Right lobe of liver (tissue), 6 donors: ENCODE measurements at regions not wholly inside any gene's neighbourhood (a gene's known extent, or its start where the extent isn't known, plus 50 kb on each side); places are given as distances from the start of the nearest gene placed in this dataset.

Source experiments
- ATAC-seq, 4 donors: fragments of 200-7000 bp; cut with Tn5 transposase; one replicate each; pipeline ENCODE4 v1.9.1; 2020; ENCODE audit warnings: mild to moderate bottlenecking in 4 of 4, moderate library complexity in 4 of 4
- DNase-seq, 3 donors: peaks; one replicate each; pipeline ENCODE4 v3.0.0-alpha.2; 2020
- H3K27ac ChIP-seq, 3 donors: fragments of 200-600 bp; one replicate each; pipeline ENCODE4 v1.8.0; 2022
- H3K27me3 ChIP-seq, 2 donors: fragments of 200-600 bp; one replicate each; pipeline ENCODE4 v1.8.0; 2022
- H3K36me3 ChIP-seq, 4 donors: fragments of 200-600 bp; sonication (generic) in 1 of 4; one replicate each; pipeline versions ENCODE4 v1.5.1 to v1.8.0; 2017 to 2022; ENCODE audit warnings: control low read depth in 1 of 4
- H3K4me1 ChIP-seq, 4 donors: fragments of 200-600 bp; sonication (generic) in 1 of 4; one replicate each; pipeline versions ENCODE4 v1.5.1 to v1.8.0; 2017 to 2022; ENCODE audit warnings: control low read depth in 1 of 4
- H3K4me3 ChIP-seq, 3 donors: fragments of 200-600 bp; one replicate each; pipeline ENCODE4 v1.8.0; 2022
- H3K9me3 ChIP-seq, 4 donors: fragments of 200-600 bp; sonication (generic) in 1 of 4; one replicate each; pipeline versions ENCODE4 v1.5.1 to v1.8.0; 2017 to 2022; ENCODE audit warnings: control low read depth in 1 of 4
- POLR2A ChIP-seq: fragments of 450-650 bp; IDR thresholded peaks from one replicate; pipeline ENCODE4 v1.6.1; 2017; ENCODE audit warnings: antibody characterized with exemption, mild to moderate bottlenecking
- WGBS: methylation state at CpG from one replicate; pipeline ENCODE4 v1.1.6; 2018; ENCODE audit warnings: low coverage, low lambda C conversion rate; ENCODE audit not compliant: insufficient coverage; ENCODE audit errors: missing lambda C conversion rate; 5-methylcytosine and 5-hydroxymethylcytosine counted together
- intact Hi-C, 2 donors: fragments of 100-400 bp; cut with DNase I; formaldehyde crosslinking; loops; one replicate each; pipeline versions ENCODE4 v1.11.2 to v1.14.1; 2022
- TF ChIP-seq, protein P1 (sequence below), 4 donors: fragments of 200-600 bp in 3 of 4; fragments of 450-650 bp in 1 of 4; IDR thresholded peaks; one replicate each; pipeline versions ENCODE4 v1.5.1 to v1.8.0; 2016 to 2022; ENCODE audit warnings: antibody characterized with exemption in 4 of 4, mild to moderate bottlenecking in 2 of 4
- donor health status: DM: no; HTN: yes; CAD: no.
- donor health status: DM: no; HTN: no; CAD: no.
- donor health status: DM: no; HTN: no; CAD: no.
- donor health status: DM: no; HTN: yes; CAD: no.
- donor health status: DM: no; HTN: yes; CAD: no.

DNA sequence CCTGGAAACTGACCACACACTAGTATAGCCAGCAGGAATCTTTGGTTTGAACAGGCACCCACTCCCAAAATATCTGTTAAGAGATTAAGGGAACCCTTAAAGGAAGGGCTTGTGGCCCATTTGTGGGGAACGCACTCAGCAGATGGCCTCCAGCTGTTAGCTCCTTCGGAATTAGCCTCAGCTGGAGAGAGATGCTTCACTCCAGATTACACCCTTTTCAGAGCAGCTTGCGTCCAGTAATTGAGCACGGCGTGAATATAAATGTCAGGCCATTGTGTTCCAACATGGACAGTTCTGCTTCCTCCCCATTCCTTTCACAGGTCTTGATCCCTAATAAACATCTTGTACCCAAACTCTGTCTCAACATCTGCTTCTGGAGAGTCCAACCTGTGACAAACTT lies 397.8 kb downstream of the SEC23A start:
- Histone ChIP-seq H3K4me3 (no peak overlapping the region), H3K9me3 (no peaks in the 10 kb centered on the region), H3K4me1 (no peaks in the 10 kb centered on the region), H3K27ac (no peak overlapping the region), H3K36me3 (no peaks in the 10 kb centered on the region), H3K27me3 (no peaks in the 10 kb centered on the region)
- WGBS: 91% methylated on average over 4 of the region's 5 CpGs
- intact Hi-C loops: no loop called here
- no peak for DNase-seq
- ATAC-seq: no peak
- TF ChIP-seq POLR2A: no peak
- TF ChIP-seq, protein P1, sequence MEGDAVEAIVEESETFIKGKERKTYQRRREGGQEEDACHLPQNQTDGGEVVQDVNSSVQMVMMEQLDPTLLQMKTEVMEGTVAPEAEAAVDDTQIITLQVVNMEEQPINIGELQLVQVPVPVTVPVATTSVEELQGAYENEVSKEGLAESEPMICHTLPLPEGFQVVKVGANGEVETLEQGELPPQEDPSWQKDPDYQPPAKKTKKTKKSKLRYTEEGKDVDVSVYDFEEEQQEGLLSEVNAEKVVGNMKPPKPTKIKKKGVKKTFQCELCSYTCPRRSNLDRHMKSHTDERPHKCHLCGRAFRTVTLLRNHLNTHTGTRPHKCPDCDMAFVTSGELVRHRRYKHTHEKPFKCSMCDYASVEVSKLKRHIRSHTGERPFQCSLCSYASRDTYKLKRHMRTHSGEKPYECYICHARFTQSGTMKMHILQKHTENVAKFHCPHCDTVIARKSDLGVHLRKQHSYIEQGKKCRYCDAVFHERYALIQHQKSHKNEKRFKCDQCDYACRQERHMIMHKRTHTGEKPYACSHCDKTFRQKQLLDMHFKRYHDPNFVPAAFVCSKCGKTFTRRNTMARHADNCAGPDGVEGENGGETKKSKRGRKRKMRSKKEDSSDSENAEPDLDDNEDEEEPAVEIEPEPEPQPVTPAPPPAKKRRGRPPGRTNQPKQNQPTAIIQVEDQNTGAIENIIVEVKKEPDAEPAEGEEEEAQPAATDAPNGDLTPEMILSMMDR (IDR thresholded peaks at IDR 0.05): no peak

- TF ChIP-seq, protein P1 (IDR thresholded peaks at IDR 0.05): no peak
- TF ChIP-seq POLR2A: no peak
- H3K36me3 ChIP-seq: no peaks in the 10 kb centered on the region
- H3K4me3 ChIP-seq: no peak overlapping the region
- 78% methylated on average over 1 of the region's 1 CpG for WGBS
- no peaks in the 10 kb centered on the region for H3K4me1 ChIP-seq
- no peak for ATAC-seq
- H3K27ac ChIP-seq: no peak overlapping the region
- no peak for DNase-seq
- H3K9me3 ChIP-seq: no peaks in the 10 kb centered on the region
- intact Hi-C loops: no loop called here
- H3K27me3 ChIP-seq: no peaks in the 10 kb centered on the region
Measured at GRCh38 chr14:38704220-38704619, 398.8 kb downstream of the SEC23A start.

- no peaks in the 10 kb centered on the region for H3K36me3 ChIP-seq
- H3K4me1 ChIP-seq: no peaks in the 10 kb centered on the region
- H3K27ac ChIP-seq: no peak overlapping the region
- no peaks in the 10 kb centered on the region for H3K27me3 ChIP-seq
- no peak overlapping the region for H3K4me3 ChIP-seq
- no peak for TF ChIP-seq POLR2A
- TF ChIP-seq, protein P1 (IDR thresholded peaks at IDR 0.05): no peak
- intact Hi-C loops: no loop called here
- WGBS: 66% methylated on average over 3 of the region's 3 CpGs
- ATAC-seq (no peak), DNase-seq (no peak)
- peaks cover 0 to 4% (median 0%) of the 10 kb centered on the region in 4 donors for H3K9me3 ChIP-seq
Measured at GRCh38 chr14:38696925-38697324, 406.1 kb downstream of the SEC23A start.

DNA sequence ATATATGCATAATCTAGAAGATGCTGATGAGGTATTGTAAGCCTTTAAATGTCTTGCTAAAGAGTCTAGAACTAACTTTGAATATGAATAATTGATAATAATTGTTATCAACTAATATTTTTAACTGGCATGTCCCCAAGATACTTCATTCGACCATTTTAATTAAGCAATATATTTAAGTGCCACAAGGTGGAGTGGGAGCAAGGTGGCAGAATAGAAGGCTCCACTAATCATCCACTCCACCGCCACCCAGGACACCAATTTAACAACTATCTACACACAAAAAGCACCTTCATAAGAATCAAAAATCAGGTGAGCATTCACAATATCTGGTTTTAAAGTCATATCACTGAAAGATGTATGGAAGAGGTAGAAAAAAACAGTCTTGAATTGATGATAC lies 409.6 kb downstream of the SEC23A start:
- H3K4me1 ChIP-seq: no peaks in the 10 kb centered on the region
- no peak overlapping the region for H3K27ac ChIP-seq
- H3K27me3 ChIP-seq: no peaks in the 10 kb centered on the region
- no peak for ATAC-seq
- 57% methylated on average over 2 of the region's 2 CpGs for WGBS
- intact Hi-C loops: no loop called here
- no peak overlapping the region for H3K4me3 ChIP-seq
- H3K36me3 ChIP-seq: no peaks in the 10 kb centered on the region
- TF ChIP-seq POLR2A: no peak
- TF ChIP-seq, protein P1 (IDR thresholded peaks at IDR 0.05): no peak
- DNase-seq: no peak
- H3K9me3 ChIP-seq: peaks cover 0 to 4% (median 0%) of the 10 kb centered on the region in 4 donors

GRCh38 chr14:38669027-38669426 lies 413.1 kb upstream of the CLEC14A start:
- no peak overlapping the region for H3K4me3 ChIP-seq
- no peaks in the 10 kb centered on the region for H3K27me3 ChIP-seq
- TF ChIP-seq POLR2A: no peak
- TF ChIP-seq, protein P1 (IDR thresholded peaks at IDR 0.05): no peak
- no peaks in the 10 kb centered on the region for H3K9me3 ChIP-seq
- DNase-seq: no peak
- WGBS: 72% methylated on average over 2 of the region's 3 CpGs
- no peaks in the 10 kb centered on the region for H3K36me3 ChIP-seq
- intact Hi-C loops: no loop called here
- H3K27ac ChIP-seq: no peak overlapping the region
- ATAC-seq: no peak
- H3K4me1 ChIP-seq: no peaks in the 10 kb centered on the region
